GM06990 (cell line): ENCODE measurements at regions not wholly inside any gene's neighbourhood (a gene's known extent, or its start where the extent isn't known, plus 50 kb on each side); places are given as distances from the start of the nearest gene placed in this dataset.

Experiments used
- DNase-seq: peaks from one replicate; pipeline ENCODE4 v3.0.0-alpha.2; 2011; ENCODE audit not compliant: insufficient read length; ENCODE audit errors: extremely low read depth
- H3K27me3 ChIP-seq: replicated peaks from 2 replicates; pipeline ENCODE4 v1.6.0; 2011; ENCODE audit warnings: low read length; ENCODE audit not compliant: control insufficient read depth, insufficient read depth
- H3K36me3 ChIP-seq: 2 replicates; pipeline ENCODE4 v1.5.1; 2011; ENCODE audit warnings: low read length; ENCODE audit not compliant: control insufficient read depth, insufficient read depth
- H3K4me3 ChIP-seq: replicated peaks from 2 replicates; pipeline ENCODE4 v1.5.1; 2011; ENCODE audit warnings: low read depth, mild to moderate bottlenecking, control low read depth, low read length
- CTCF ChIP-seq: IDR thresholded peaks from 2 replicates; pipeline ENCODE4 v1.5.1; 2011; ENCODE audit warnings: low read length, control low read depth, mild to moderate bottlenecking, inconsistent platforms; ENCODE audit not compliant: insufficient read depth, poor library complexity, severe bottlenecking

DNA sequence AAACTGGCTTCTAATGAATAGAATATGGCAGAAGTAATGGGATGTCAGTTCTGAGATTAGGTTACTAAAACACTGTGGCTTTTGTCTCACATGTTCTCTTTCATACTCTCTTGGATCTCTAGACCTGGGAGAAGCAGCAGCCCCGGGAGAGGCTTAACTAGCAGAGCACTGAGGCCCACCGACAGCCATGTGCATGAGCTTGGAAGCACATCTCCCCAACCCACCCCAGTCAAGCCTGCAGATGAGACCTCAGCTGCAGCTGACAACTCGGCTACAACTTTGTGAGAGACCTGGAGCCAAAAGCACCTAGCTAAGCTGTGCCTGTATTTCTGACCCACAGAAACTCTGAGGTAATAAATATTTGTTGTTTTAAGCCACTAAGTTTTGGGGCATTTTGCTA lies 100.8 kb downstream of the TRIM29 start:
- H3K4me3 ChIP-seq: no peak overlapping the region
- H3K27me3 ChIP-seq: peaks cover 3% of the 10 kb centered on the region
- H3K36me3 ChIP-seq: no peaks in the 10 kb centered on the region
- no peak for DNase-seq
- no peak for TF ChIP-seq CTCF

GRCh38 chr11:120035756-120036155 lies 102.2 kb downstream of the TRIM29 start:
- no peak for DNase-seq
- peaks cover 3% of the 10 kb centered on the region for H3K27me3 ChIP-seq
- TF ChIP-seq CTCF: no peak
- H3K36me3 ChIP-seq: no peaks in the 10 kb centered on the region
- no peak overlapping the region for H3K4me3 ChIP-seq

- no peak for TF ChIP-seq CTCF
- Histone ChIP-seq H3K4me3 (no peak overlapping the region), H3K27me3 (peaks cover 3% of the 10 kb centered on the region), H3K36me3 (no peaks in the 10 kb centered on the region)
- DNase-seq: no peak
Observed at GRCh38 chr11:120034881-120035630, 102.9 kb downstream of the TRIM29 start.

DNA sequence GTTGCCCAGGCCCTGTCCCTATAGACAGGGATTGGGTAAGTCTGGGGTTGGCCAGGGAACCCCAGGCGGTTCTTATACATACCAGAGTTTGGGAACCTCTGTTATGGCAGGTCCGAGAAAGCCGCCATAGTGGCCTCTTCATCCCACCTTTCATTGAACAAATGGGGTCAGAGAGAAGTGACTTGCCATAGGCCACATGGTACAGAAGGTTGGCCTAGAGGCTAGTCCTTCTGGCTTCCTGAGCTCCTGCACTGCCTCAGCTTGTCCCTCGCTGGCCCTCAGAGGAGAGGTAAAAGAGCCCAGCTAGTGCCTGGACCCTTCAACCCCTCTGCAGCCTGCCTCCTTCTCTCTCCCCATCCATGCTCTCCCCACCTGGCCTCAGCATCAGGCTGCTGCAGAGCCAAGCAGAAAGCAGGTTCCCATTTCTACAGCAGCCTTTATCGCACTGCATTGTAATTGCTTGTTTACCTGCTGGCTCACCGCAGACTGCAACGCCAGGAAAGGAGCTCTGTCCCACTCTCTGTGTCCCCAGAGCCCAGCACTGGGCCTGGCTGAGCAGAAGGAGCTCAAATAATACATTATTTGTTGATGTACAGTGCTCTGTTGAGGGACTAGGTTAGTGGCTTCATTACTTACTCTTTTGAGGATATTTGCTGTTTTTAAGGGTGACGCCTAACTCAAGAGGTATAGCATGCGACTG lies 103.6 kb downstream of the TRIM29 start:
- TF ChIP-seq CTCF: no peak
- H3K36me3 ChIP-seq: no peaks in the 10 kb centered on the region

GRCh38 chr11:120032766-120033390 lies 105.0 kb downstream of the TRIM29 start:
- Histone ChIP-seq H3K36me3 (no peaks in the 10 kb centered on the region), H3K27me3 (peaks cover 3% of the 10 kb centered on the region), H3K4me3 (no peak overlapping the region)
- no peak for DNase-seq
- no peak for TF ChIP-seq CTCF

More for the DNA sequence above, 103.6 kb downstream of the TRIM29 start:
- DNase-seq: no peak
- Histone ChIP-seq H3K27me3 (peaks cover 3% of the 10 kb centered on the region), H3K4me3 (no peak overlapping the region)
